ENCODE measurements at regions not wholly inside any gene's neighbourhood (a gene's known extent, or its start where the extent isn't known, plus 50 kb on each side); places are given as distances from the start of the nearest gene placed in this dataset.
"Not testable (repeated sequence)": the region's sequence is repeated elsewhere in the genome, so short reads cannot be mapped to it uniquely, and the experiment has no call there.

- DNase-seq, result no peak
Observed at GRCh38 chr12:131444220-131445164, 266.4 kb upstream of the SFSWAP start.

DNA sequence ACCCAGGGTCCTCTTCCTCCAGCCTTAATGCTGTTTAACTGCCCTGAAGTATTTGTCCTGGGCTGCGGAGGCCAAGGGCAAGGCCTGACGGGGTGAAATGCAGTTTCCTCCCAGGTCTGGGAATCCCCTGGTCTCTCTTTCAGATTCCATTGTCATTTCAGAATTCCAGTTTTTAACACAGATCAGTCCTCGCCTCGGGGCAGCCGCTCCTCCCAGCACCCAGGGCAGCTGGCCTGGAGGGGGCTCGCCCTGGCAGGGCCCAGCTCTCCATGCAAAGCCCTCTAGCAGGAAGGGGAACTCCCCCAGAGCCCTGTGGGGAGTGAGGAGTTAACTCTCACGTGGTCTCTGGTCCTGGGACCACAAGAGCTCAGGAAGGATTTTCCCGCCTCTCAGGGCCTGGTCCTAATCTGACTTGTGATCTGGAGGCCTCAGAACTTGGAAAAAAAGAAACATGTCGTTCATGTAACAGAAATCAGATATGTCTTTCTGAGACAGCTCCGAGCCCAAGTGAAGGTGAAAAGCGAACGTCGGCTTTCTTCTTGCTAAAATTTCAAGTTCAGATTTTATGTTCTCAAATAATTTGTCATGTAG lies 265.6 kb upstream of the SFSWAP start:
- no peak for DNase-seq

- DNase-seq, result no peak
Observed at GRCh38 chr12:131445795-131446194, 265.1 kb upstream of the SFSWAP start.

DNA sequence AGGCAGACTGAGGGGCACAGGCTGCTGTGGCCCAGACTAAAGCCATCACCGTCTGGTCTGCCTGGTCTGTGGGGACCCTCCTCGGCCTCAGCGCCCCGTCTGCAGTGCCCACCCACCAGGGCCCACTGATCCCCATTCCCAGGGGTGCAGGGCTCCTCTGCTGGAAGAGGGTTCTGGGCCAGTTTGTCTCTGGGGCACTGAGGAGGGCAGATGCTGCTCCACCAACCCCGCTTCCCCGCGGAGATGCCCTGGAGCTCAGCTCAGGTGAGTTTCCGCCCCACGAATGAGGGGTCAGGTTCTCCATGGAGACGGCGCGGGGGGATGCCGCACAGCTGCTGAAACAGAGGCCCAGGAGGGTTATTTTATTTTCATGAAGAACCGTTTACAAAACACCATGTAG lies 263.3 kb upstream of the SFSWAP start:
- not testable (repeated sequence) for DNase-seq

DNA sequence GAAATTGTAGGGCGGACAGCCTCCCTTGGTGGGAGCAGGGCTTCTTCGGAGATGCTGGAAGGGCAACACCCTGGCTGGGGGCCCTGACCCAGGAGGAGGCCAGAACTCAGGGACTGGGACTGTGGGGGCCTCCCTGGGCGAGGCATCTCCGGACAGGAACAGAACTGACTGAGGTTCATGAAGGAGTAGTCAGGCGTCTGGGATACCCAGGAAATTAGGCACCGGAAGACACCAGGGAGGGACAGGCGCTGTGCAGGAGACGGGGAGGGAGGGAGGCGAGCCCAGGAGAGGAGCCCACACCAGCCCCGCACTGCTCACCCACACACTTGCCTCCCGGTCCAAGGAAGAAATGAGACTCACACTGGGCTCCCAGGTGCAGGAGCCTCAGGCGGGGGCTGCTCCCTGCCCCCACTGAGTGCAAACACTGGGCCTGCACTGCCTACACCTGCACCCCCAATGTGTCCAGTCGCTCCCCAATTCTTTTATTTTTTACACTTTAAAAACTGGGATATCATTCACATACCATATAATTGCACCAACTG lies 262.6 kb upstream of the SFSWAP start:
- DNase-seq, result no peak

- no peak for DNase-seq
Observed at GRCh38 chr12:131449027-131449426, 261.9 kb upstream of the SFSWAP start.

- DNase-seq, result no peak
Observed at GRCh38 chr12:131452444-131452860, 258.4 kb upstream of the SFSWAP start.

GRCh38 chr12:131454418-131455217 lies 256.3 kb upstream of the SFSWAP start:
- no peak for DNase-seq

DNA sequence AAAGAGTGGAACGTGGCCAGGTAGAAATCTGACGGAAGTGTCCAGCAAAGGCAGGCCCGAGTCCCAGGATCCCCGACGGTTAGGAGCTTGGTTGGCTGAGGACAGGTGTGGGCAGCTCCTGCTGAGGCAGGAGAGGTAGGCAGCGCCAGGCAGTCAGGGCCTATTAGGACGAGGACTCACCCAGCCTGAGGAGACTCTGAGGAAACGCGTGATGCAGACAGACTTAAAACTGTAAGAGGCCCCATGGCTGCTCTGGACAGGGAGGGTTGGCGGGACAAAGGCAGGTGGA lies 255.7 kb upstream of the SFSWAP start:
- DNase-seq, result no peak

GRCh38 chr12:131455581-131456110 lies 255.2 kb upstream of the SFSWAP start:
- DNase-seq, result no peak

GRCh38 chr12:131456301-131457027 lies 254.4 kb upstream of the SFSWAP start:
- DNase-seq, result no peak

DNA sequence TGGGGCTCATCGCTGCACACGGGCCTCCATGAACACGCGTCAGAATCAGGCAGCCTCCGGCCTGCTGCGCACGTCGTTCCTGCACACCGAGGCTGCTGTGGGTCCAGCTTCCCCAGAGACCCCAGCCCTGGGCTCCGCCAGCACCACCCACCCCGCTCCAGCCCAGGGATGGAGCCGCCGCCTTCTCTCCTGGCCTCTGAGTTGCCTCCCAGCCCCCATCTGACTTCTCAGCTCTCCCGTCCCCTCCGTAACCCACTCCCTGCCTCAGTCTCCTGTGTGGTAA lies 253.9 kb upstream of the SFSWAP start:
- no peak for DNase-seq

DNA sequence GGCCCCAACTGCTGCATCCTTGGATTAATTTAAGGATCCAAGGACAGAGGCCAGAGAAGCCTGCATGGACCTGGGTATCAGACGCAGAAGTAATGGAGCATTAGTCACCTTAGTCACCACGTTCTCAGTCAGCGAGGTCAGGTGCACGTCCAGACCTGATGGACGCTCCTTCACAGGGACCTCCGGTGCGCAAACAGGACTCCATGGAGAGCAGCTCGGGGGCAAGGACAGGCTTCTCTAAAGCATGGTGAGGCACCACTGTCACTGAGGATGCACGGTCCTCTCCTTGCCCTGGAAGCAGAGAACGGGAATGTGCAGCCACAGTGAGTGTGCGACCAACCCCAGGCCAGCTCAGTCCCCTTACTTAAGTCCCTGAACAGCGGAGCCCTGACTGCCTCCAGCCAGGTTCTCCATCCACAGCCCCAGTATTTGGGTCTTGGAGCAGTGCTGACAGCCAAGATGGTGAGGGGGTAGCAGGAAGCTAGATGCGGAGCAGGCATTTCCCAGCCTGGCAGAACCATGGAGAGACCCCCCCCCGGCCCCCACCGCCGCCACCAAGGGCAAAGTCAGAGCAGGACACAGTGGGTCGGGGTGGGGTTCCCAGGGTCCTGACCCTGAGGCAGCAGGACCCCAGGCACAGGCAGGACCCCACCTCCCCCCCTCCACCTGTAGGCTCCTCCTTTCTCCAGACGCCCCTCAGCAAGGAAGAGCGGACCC lies 253.4 kb upstream of the SFSWAP start:
- DNase-seq, result no peak

- no peak for DNase-seq
Observed at GRCh38 chr12:131458048-131458374, 252.9 kb upstream of the SFSWAP start.

GRCh38 chr12:131458931-131459772 lies 251.7 kb upstream of the SFSWAP start:
- DNase-seq, result no peak

- DNase-seq, result no peak
Observed at GRCh38 chr12:131459773-131460365, 251.0 kb upstream of the SFSWAP start.

GRCh38 chr12:131460520-131460919 lies 250.4 kb upstream of the SFSWAP start:
- no peak for DNase-seq

DNA sequence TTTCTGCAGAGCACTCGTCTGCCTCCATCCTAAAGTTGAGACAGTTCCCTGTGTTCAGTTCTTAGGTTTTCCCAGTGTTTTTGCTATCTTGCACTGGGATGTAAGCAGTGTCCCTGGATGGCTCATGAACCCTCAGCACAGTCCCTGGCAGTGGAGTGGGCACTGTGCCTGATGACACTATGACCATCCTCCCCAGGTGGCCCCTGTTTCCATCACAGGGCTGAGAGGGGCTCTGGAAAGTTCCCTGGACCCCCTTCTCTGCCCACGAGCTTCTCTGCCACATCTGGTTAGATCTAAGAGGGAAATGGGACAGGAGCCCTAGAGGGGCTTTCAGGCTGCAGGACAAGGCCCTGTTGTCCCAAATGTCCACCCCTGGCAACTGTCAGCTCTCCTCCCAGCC lies 249.8 kb upstream of the SFSWAP start:
- no peak for DNase-seq

DNA sequence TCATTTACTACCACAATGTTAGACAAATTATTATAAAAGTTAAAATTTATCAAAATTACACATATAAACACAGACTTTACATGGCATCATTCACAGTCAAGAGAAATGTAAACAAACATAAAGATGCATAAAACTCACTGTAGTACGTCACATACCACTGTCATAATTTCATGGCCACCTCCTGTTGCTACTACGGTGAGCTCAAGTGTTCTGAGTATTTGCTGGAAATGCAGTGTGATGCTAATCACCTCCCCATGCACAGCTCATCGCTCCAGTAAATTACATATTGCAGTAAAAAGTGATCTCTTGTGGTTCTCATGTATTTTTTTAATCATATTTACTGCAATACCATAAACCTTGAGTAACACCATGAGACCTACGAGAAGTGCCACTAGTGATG lies 247.7 kb upstream of the SFSWAP start:
- no peak for DNase-seq

GRCh38 chr12:131464081-131464480 lies 246.8 kb upstream of the SFSWAP start:
- no peak for DNase-seq

DNA sequence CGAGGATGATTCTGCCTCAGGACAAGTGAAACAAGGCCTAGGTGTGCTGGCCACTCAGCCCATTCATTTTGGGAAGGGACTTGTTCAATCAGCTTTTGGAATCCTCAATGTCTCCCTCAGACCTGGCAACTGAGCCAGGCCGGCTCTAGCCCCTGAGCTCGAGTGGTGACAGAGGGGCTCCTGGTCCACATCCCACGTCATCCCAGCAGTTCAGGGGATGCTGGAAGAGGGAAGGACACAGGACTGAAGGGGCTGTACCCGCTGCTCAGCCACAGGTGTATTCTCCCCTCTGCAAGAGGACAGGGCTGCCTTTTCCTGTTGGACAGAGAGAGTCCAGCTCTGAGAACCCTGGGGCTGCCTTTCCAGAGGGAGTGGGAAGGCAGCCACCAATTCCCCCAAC lies 244.6 kb upstream of the SFSWAP start:
- DNase-seq, result no peak
